ENCODE measurements at regions not wholly inside any gene's neighbourhood (a gene's known extent, or its start where the extent isn't known, plus 50 kb on each side); places are given as distances from the start of the nearest gene placed in this dataset.

DNA sequence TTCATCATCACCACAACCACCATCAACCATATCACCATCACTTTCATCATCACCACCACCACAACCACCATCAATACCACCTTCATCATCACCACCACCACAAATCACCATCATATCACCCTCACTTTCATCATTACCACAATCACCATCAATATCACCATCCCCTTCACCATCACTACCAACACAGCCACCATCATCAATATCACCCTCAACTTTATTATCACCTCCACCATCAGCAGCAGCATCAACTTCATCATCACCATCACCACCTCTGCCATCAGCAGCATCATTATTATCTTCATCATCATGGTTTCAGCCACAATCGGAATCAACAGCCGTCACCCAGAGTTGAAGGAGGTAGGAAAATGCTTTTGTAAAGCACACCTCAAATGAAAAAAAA lies 225.7 kb upstream of the SULF2 start:
- Histone ChIP-seq H3K27ac (no peak overlapping the region), H3K9me3 (peaks cover 0 to 15% (median 8%) of the 10 kb centered on the region in 3 donors), H3K4me3 (no peak overlapping the region), H3K27me3 (peaks cover 0 to 2% (median 0%) of the 10 kb centered on the region in 4 donors), H3K36me3 (no peaks in the 10 kb centered on the region), H3K4me1 (peaks cover 0 to 7% (median 0%) of the 10 kb centered on the region in 3 donors)
- 94 to 95% methylated on average over 2 of the region's 2 CpGs for WGBS, 2 donors
- TF ChIP-seq, protein P1, sequence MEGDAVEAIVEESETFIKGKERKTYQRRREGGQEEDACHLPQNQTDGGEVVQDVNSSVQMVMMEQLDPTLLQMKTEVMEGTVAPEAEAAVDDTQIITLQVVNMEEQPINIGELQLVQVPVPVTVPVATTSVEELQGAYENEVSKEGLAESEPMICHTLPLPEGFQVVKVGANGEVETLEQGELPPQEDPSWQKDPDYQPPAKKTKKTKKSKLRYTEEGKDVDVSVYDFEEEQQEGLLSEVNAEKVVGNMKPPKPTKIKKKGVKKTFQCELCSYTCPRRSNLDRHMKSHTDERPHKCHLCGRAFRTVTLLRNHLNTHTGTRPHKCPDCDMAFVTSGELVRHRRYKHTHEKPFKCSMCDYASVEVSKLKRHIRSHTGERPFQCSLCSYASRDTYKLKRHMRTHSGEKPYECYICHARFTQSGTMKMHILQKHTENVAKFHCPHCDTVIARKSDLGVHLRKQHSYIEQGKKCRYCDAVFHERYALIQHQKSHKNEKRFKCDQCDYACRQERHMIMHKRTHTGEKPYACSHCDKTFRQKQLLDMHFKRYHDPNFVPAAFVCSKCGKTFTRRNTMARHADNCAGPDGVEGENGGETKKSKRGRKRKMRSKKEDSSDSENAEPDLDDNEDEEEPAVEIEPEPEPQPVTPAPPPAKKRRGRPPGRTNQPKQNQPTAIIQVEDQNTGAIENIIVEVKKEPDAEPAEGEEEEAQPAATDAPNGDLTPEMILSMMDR (IDR thresholded peaks at IDR 0.05) = no peak
- TF ChIP-seq POLR2A (IDR thresholded peaks at IDR 0.05) = no peak
- DNase-seq = no peak
- intact Hi-C loops (cut with DNase I) = no loop called here

DNA sequence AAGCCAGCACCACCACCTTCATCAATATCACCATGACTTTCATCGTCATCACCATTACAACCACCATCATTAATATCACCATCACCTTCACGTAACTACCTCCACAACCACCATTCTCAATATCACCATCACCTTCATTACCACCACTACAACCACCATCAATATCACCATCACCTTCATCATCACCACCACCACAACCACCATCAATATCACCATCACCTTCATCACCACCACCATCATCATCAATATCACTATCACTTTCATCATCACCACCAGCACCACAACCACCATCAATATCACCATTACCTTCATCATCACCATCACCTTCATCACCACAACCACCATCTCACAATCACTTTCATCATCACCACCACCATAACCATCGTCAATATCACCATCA lies 225.3 kb upstream of the SULF2 start:
- intact Hi-C loops (cut with DNase I) = no loop called here
- peaks cover 0 to 6% (median 0%) of the 10 kb centered on the region in 4 donors for H3K27me3 ChIP-seq
- no peak for DNase-seq
- no peak overlapping the region for H3K27ac ChIP-seq
- peaks cover 0 to 9% (median 0%) of the 10 kb centered on the region in 3 donors for H3K4me1 ChIP-seq
- WGBS, 2 donors = 80 to 82% methylated on average over 3 of the region's 3 CpGs
- H3K4me3 ChIP-seq = no peak overlapping the region
- H3K36me3 ChIP-seq = no peaks in the 10 kb centered on the region
- peaks cover 0 to 15% (median 8%) of the 10 kb centered on the region in 3 donors for H3K9me3 ChIP-seq
- no peak for TF ChIP-seq POLR2A (IDR thresholded peaks at IDR 0.05)
- TF ChIP-seq, protein P1 (IDR thresholded peaks at IDR 0.05) = no peak

DNA sequence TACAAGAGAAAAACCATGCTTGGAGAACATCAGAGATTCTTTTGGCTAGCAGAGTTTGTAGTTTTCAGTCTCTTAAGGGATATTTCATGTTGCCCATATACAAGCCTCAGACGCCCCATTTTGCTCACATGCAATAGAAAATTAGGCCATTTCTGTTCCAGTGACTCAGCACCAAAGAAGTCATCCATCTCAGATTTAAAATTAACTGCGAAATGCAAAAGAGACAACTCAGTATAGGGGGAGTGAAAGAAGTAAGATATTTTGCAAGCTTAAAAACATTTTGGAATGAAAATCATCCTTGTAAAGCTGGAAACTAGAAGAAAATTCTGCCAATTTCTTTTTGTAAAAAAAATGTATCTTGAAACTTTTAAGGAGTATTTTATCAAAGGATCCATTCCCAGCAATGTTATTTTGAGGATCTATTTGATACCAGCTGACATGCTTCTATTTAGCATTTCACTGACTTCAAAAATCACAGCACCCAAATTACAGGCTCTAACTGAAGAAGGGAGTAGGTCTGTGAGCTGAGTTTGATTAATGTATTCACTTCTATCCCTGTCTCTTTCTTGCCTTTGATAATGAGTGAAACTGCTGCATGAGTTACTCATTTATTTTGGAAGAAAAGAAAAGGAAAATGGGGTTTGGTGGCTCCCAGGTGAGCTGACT lies 223.7 kb upstream of the SULF2 start:
- peaks cover 0 to 10% (median 0%) of the 10 kb centered on the region in 4 donors for H3K27me3 ChIP-seq
- intact Hi-C loops (cut with DNase I) = no loop called here

DNA sequence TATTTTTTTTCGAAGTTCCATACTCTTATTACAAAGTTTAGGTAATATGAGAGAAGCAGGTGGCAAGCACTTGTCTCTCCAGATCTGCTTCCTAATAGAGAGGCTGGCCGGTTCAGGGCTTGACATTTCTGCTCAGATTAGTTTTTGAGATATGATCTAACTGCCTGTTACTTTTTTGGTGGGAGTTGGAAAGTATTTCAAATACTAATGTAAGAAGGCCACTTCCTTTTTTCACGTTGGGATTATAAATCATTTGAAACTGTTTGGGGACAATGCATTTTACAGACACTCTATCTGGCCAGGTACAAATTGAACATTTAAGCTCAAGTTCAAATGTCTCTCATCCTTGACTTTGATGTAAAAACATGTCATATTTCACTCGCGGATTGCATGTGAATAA lies 222.1 kb upstream of the SULF2 start:
- H3K4me3 ChIP-seq = no peak overlapping the region
- peaks cover 0 to 10% (median 0%) of the 10 kb centered on the region in 4 donors for H3K27me3 ChIP-seq
- H3K9me3 ChIP-seq = peaks cover 0 to 10% (median 4%) of the 10 kb centered on the region in 3 donors
- no peaks in the 10 kb centered on the region for H3K36me3 ChIP-seq
- DNase-seq = no peak
- H3K4me1 ChIP-seq = peaks cover 0 to 9% (median 0%) of the 10 kb centered on the region in 3 donors
- 63 to 73% methylated on average over 5 of the region's 5 CpGs for WGBS, 2 donors
- no peak overlapping the region for H3K27ac ChIP-seq
- intact Hi-C loops (cut with DNase I) = no loop called here
- TF ChIP-seq POLR2A (IDR thresholded peaks at IDR 0.05) = no peak
- TF ChIP-seq, protein P1 (IDR thresholded peaks at IDR 0.05) = no peak

More for the DNA sequence above, 223.7 kb upstream of the SULF2 start:
- DNase-seq = no peak
- no peaks in the 10 kb centered on the region for H3K36me3 ChIP-seq
- WGBS, 2 donors = 56 to 71% methylated on average over 2 of the region's 2 CpGs
- H3K27ac ChIP-seq = no peak overlapping the region
- no peak overlapping the region for H3K4me3 ChIP-seq
- TF ChIP-seq, protein P1 (IDR thresholded peaks at IDR 0.05) = no peak
- no peak for TF ChIP-seq POLR2A (IDR thresholded peaks at IDR 0.05)
- H3K9me3 ChIP-seq = peaks cover 0 to 15% (median 8%) of the 10 kb centered on the region in 3 donors
- H3K4me1 ChIP-seq = peaks cover 0 to 9% (median 0%) of the 10 kb centered on the region in 3 donors

DNA sequence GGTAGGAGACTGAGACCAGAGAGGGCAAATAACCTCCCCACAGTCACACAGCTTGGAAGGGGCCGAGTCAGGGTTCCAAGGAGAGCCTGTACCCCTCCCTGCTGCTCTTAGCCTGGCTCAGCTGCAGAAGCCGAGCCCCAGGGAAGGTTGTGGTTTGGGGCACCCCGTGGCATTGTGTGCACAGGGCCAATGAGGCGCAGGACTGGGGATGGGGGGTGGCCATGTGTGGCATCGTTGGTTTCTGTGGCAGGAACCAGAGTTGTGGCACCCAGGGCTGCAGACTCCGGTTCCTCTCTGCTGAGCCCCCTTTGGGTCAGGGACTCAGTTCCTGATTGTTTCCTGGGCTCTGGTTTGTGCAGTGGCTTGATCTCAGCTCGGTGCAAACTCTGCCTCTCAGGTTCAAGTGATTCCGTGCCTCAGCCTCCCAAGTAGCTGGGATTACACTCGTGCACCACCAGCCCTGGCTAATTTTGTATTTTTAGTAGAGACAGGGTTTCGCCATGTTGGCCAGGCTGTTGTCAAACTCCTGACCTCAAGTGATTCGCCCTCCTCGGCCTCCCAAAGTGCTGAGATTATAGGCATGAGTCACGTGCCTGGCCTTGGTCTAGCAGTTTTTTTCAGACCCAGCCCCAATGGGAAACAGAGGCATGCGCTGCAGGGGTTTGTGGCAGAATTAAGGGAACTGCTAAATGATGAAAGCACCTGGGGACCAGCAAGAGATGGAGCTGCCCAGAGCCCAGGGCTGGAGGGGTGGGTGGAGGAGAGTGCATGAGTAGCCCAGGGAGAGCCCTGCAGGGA lies 221.0 kb upstream of the SULF2 start:
- WGBS, 2 donors = 37 to 80% methylated on average over 6 to 8 of the region's 14 CpGs
- peaks cover 0 to 9% (median 0%) of the 10 kb centered on the region in 3 donors for H3K4me1 ChIP-seq

More for the DNA sequence above, 221.0 kb upstream of the SULF2 start:
- no peaks in the 10 kb centered on the region for H3K9me3 ChIP-seq
- intact Hi-C loops (cut with DNase I) = no loop called here
- no peak overlapping the region for H3K27ac ChIP-seq
- H3K36me3 ChIP-seq = no peaks in the 10 kb centered on the region
- peaks cover 0 to 10% (median 0%) of the 10 kb centered on the region in 4 donors for H3K27me3 ChIP-seq
- TF ChIP-seq POLR2A (IDR thresholded peaks at IDR 0.05) = no peak
- TF ChIP-seq, protein P1 (IDR thresholded peaks at IDR 0.05) = no peak
- DNase-seq = no peak
- H3K4me3 ChIP-seq = no peak overlapping the region

Measured in esophagus squamous epithelium (tissue), 5 donors.